ENCODE measurements at regions not wholly inside any gene's neighbourhood (a gene's known extent, or its start where the extent isn't known, plus 50 kb on each side); places are given as distances from the start of the nearest gene placed in this dataset.

GRCh38 chr9:80507611-80508010, 935.8 kb downstream of the TLE4 start:
- TF ChIP-seq POLR2A (conservative IDR thresholded peaks at IDR 0.05) (no peak), ARID3A (IDR thresholded peaks at IDR 0.05; ENCODE audit: borderline replicate concordance, low read depth, low read length) (no peak), NFIX (CRISPR knock-in tag; IDR thresholded peaks at IDR 0.05; ENCODE audit: low read depth) (no peak), SMC3 (conservative IDR thresholded peaks at IDR 0.05; ENCODE audit: insufficient read depth, low read depth, low read length) (no peak), FOXK2 (conservative IDR thresholded peaks at IDR 0.05 in 1 of 2, IDR thresholded peaks at IDR 0.05 in 1 of 2; ENCODE audit: low read depth in 2 of 2) (no peak), ZBTB40 (IDR thresholded peaks at IDR 0.05) (no peak), ZBTB40 (CRISPR knock-in tag; IDR thresholded peaks at IDR 0.05) (no peak), JUND (IDR thresholded peaks at IDR 0.05; ENCODE audit: borderline replicate concordance, low read depth, low read length) (no peak), JUND (tag; IDR thresholded peaks at IDR 0.05; ENCODE audit: borderline replicate concordance, low read depth, low read length) (no peak), NCOA4 (IDR thresholded peaks at IDR 0.05; ENCODE audit: partially characterized antibody) (no peak), JUN (IDR thresholded peaks at IDR 0.05; ENCODE audit: borderline replicate concordance, low read depth, low read length) (no peak), JUN (CRISPR knock-in tag; IDR thresholded peaks at IDR 0.05; ENCODE audit: borderline replicate concordance) (no peak)
- TF ChIP-seq, protein P1, sequence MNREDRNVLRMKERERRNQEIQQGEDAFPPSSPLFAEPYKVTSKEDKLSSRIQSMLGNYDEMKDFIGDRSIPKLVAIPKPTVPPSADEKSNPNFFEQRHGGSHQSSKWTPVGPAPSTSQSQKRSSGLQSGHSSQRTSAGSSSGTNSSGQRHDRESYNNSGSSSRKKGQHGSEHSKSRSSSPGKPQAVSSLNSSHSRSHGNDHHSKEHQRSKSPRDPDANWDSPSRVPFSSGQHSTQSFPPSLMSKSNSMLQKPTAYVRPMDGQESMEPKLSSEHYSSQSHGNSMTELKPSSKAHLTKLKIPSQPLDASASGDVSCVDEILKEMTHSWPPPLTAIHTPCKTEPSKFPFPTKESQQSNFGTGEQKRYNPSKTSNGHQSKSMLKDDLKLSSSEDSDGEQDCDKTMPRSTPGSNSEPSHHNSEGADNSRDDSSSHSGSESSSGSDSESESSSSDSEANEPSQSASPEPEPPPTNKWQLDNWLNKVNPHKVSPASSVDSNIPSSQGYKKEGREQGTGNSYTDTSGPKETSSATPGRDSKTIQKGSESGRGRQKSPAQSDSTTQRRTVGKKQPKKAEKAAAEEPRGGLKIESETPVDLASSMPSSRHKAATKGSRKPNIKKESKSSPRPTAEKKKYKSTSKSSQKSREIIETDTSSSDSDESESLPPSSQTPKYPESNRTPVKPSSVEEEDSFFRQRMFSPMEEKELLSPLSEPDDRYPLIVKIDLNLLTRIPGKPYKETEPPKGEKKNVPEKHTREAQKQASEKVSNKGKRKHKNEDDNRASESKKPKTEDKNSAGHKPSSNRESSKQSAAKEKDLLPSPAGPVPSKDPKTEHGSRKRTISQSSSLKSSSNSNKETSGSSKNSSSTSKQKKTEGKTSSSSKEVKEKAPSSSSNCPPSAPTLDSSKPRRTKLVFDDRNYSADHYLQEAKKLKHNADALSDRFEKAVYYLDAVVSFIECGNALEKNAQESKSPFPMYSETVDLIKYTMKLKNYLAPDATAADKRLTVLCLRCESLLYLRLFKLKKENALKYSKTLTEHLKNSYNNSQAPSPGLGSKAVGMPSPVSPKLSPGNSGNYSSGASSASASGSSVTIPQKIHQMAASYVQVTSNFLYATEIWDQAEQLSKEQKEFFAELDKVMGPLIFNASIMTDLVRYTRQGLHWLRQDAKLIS (CRISPR knock-in tag; IDR thresholded peaks at IDR 0.05), result no peak
- TF ChIP-seq, protein P2, sequence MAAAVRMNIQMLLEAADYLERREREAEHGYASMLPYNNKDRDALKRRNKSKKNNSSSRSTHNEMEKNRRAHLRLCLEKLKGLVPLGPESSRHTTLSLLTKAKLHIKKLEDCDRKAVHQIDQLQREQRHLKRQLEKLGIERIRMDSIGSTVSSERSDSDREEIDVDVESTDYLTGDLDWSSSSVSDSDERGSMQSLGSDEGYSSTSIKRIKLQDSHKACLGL (CRISPR knock-in tag; IDR thresholded peaks at IDR 0.05; ENCODE audit: borderline replicate concordance, poor library complexity, severe bottlenecking), result no peak
- TF ChIP-seq, protein P3, sequence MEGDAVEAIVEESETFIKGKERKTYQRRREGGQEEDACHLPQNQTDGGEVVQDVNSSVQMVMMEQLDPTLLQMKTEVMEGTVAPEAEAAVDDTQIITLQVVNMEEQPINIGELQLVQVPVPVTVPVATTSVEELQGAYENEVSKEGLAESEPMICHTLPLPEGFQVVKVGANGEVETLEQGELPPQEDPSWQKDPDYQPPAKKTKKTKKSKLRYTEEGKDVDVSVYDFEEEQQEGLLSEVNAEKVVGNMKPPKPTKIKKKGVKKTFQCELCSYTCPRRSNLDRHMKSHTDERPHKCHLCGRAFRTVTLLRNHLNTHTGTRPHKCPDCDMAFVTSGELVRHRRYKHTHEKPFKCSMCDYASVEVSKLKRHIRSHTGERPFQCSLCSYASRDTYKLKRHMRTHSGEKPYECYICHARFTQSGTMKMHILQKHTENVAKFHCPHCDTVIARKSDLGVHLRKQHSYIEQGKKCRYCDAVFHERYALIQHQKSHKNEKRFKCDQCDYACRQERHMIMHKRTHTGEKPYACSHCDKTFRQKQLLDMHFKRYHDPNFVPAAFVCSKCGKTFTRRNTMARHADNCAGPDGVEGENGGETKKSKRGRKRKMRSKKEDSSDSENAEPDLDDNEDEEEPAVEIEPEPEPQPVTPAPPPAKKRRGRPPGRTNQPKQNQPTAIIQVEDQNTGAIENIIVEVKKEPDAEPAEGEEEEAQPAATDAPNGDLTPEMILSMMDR (IDR thresholded peaks at IDR 0.05 in 2 of 3, conservative IDR thresholded peaks at IDR 0.05 in 1 of 3; ENCODE audit: insufficient read depth in 2 of 3, low read depth in 1 of 3, low read length in 3 of 3), result no peak
- TF ChIP-seq, protein P4, sequence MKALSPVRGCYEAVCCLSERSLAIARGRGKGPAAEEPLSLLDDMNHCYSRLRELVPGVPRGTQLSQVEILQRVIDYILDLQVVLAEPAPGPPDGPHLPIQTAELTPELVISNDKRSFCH (CRISPR knock-in tag; IDR thresholded peaks at IDR 0.05), result no peak
- TF ChIP-seq, protein P4 (tag; IDR thresholded peaks at IDR 0.05), result no peak
